Trophoblast cell (in vitro differentiated cells and primary cell): ENCODE measurements at regions not wholly inside any gene's neighbourhood (a gene's known extent, or its start where the extent isn't known, plus 50 kb on each side); places are given as distances from the start of the nearest gene placed in this dataset.
A peak's percentile ranks its signal among the peaks of the same experiment; 100 is the strongest.
"Not testable (repeated sequence)": the region's sequence is repeated elsewhere in the genome, so short reads cannot be mapped to it uniquely, and the experiment has no call there.

Source experiments
- DNase-seq, 2 donors: peaks; one replicate each; pipeline ENCODE4 v3.0.0-alpha.2; 2016
- H2AFZ ChIP-seq: 2 replicates; pipeline ENCODE4 v1.6.1; 2013; ENCODE audit warnings: low read length, moderate library complexity, mild to moderate bottlenecking; ENCODE audit not compliant: insufficient read depth, poor library complexity
- H2AK5ac ChIP-seq: 2 replicates; pipeline ENCODE4 v1.6.1; 2013; ENCODE audit warnings: mild to moderate bottlenecking, low read length
- H2BK120ac ChIP-seq: 2 replicates; pipeline ENCODE4 v1.6.1; 2013; ENCODE audit warnings: low read length, mild to moderate bottlenecking, moderate library complexity; ENCODE audit not compliant: insufficient read depth, poor library complexity
- H2BK12ac ChIP-seq: 2 replicates; pipeline ENCODE4 v1.6.1; 2013; ENCODE audit warnings: mild to moderate bottlenecking, low read length, moderate library complexity
- H2BK5ac ChIP-seq: 2 replicates; pipeline ENCODE4 v1.6.1; 2013; ENCODE audit warnings: low read length, low read depth, moderate library complexity, mild to moderate bottlenecking; ENCODE audit not compliant: poor library complexity
- H3K14ac ChIP-seq: 2 replicates; pipeline ENCODE4 v1.6.1; 2013; ENCODE audit warnings: mild to moderate bottlenecking, low read length
- H3K18ac ChIP-seq: 2 replicates; pipeline ENCODE4 v1.6.1; 2013; ENCODE audit warnings: mild to moderate bottlenecking, low read length
- H3K23ac ChIP-seq: 2 replicates; pipeline ENCODE4 v1.6.1; 2013; ENCODE audit warnings: low read length
- H3K27ac ChIP-seq: 2 replicates; pipeline ENCODE4 v1.5.1; 2013; ENCODE audit warnings: low read depth, mild to moderate bottlenecking, inconsistent platforms, low read length, moderate library complexity
- H3K27me3 ChIP-seq: 2 replicates; pipeline ENCODE4 v1.6.1; 2013; ENCODE audit warnings: inconsistent platforms, mild to moderate bottlenecking, low read length, moderate library complexity; ENCODE audit not compliant: insufficient read depth
- H3K36me3 ChIP-seq, 2 experiments: 1 replicate in 1 of 2; 2 replicates in 1 of 2; pipeline ENCODE4 v1.6.1; 2013; ENCODE audit warnings: low read length in 2 of 2, mild to moderate bottlenecking in 2 of 2, moderate library complexity in 1 of 2; ENCODE audit not compliant: insufficient read depth in 2 of 2, control insufficient read depth in 1 of 2
- H3K4ac ChIP-seq: 2 replicates; pipeline ENCODE4 v1.6.1; 2013; ENCODE audit warnings: low read depth, mild to moderate bottlenecking, low read length, moderate library complexity
- H3K4me1 ChIP-seq, 2 experiments: 1 replicate in 1 of 2; 2 replicates in 1 of 2; pipeline ENCODE4 v1.6.1; 2013; ENCODE audit warnings: low read length in 2 of 2, mild to moderate bottlenecking in 2 of 2, moderate library complexity in 1 of 2; ENCODE audit not compliant: insufficient read depth in 2 of 2, control insufficient read depth in 1 of 2
- H3K4me2 ChIP-seq: 2 replicates; pipeline ENCODE4 v1.6.1; 2013; ENCODE audit warnings: inconsistent platforms, mild to moderate bottlenecking, low read length, moderate library complexity
- H3K4me3 ChIP-seq: 2 replicates; pipeline ENCODE4 v1.5.1; 2013; ENCODE audit warnings: mild to moderate bottlenecking, low read depth, low read length, inconsistent platforms
- H3K79me1 ChIP-seq: one replicate; pipeline ENCODE4 v1.6.1; 2013; ENCODE audit warnings: low read length
- H3K79me2 ChIP-seq: 2 replicates; pipeline ENCODE4 v1.6.1; 2013; ENCODE audit warnings: low read length, mild to moderate bottlenecking; ENCODE audit not compliant: control insufficient read depth, insufficient read depth, poor library complexity
- H3K9ac ChIP-seq: 2 replicates; pipeline ENCODE4 v1.6.1; 2013; ENCODE audit warnings: mild to moderate bottlenecking, low read length
- H3K9me3 ChIP-seq: 2 replicates; pipeline ENCODE4 v1.6.1; 2013; ENCODE audit warnings: low read depth, mild to moderate bottlenecking, control low read depth, inconsistent platforms, low read length; ENCODE audit not compliant: insufficient read depth
- H4K12ac ChIP-seq: 2 replicates; pipeline ENCODE4 v1.6.1; 2013; ENCODE audit warnings: low read depth, mild to moderate bottlenecking, low read length, moderate library complexity
- H4K8ac ChIP-seq: 2 replicates; pipeline ENCODE4 v1.6.1; 2013; ENCODE audit warnings: low read depth, mild to moderate bottlenecking, low read length, moderate library complexity
- H4K91ac ChIP-seq: one replicate; pipeline ENCODE4 v1.6.1; 2013; ENCODE audit warnings: low read depth, mild to moderate bottlenecking, low read length, moderate library complexity
- WGBS: extraction: QIAGEN DNeasy Blood & Tissue Kit; methylation state at CpG from one replicate; pipeline ENCODE4 v1.1.7; 2013; ENCODE audit warnings: missing lambda C conversion rate; ENCODE audit not compliant: insufficient read length, insufficient coverage; ENCODE audit errors: extremely low coverage; 5-methylcytosine and 5-hydroxymethylcytosine counted together

GRCh38 chr10:28906934-28907333 is 229.6 kb downstream of the BAMBI start:
- WGBS: no CpG with 5 or more reads among the region's 3 CpGs
- Histone ChIP-seq H2AFZ (no peak overlapping the region), H3K27ac (no peak overlapping the region), H3K27me3 (no peaks in the 10 kb centered on the region), H2BK5ac (no peak overlapping the region), H3K4me2 (no peak overlapping the region), H3K4me3 (no peak overlapping the region), H4K91ac (no peak overlapping the region), H3K9me3 (no peaks in the 10 kb centered on the region), H3K14ac (no peak overlapping the region), H3K79me2 (no peaks in the 10 kb centered on the region), H3K4me1 (peaks cover 4% of the 10 kb centered on the region in 2 experiments), H3K79me1 (peaks cover 2% of the 10 kb centered on the region), H2AK5ac (no peak overlapping the region), H4K8ac (no peak overlapping the region), H3K36me3 (no peaks in the 10 kb centered on the region), H3K23ac (no peak overlapping the region), H3K4ac (no peak overlapping the region), H2BK120ac (no peak overlapping the region), H2BK12ac (no peak overlapping the region), H3K18ac (no peak overlapping the region), H4K12ac (no peak overlapping the region), H3K9ac (no peak overlapping the region)
- peak in 1 of 2 donors; percentile 51 for DNase-seq

GRCh38 chr10:28909875-28910274 is 232.6 kb downstream of the BAMBI start:
- H2BK12ac ChIP-seq: no peak overlapping the region
- no peak overlapping the region for H3K4me2 ChIP-seq
- H3K27me3 ChIP-seq: no peaks in the 10 kb centered on the region
- peaks cover 2% of the 10 kb centered on the region for H3K79me1 ChIP-seq
- H3K79me2 ChIP-seq: no peaks in the 10 kb centered on the region
- no peak overlapping the region for H2AK5ac ChIP-seq
- H3K4me1 ChIP-seq: peaks cover 4% of the 10 kb centered on the region in 2 experiments
- H4K91ac ChIP-seq: no peak overlapping the region
- no peak overlapping the region for H3K27ac ChIP-seq
- no peak overlapping the region for H3K9ac ChIP-seq
- H3K23ac ChIP-seq: no peak overlapping the region
- no peaks in the 10 kb centered on the region for H3K36me3 ChIP-seq
- H2BK120ac ChIP-seq: no peak overlapping the region
- H3K4me3 ChIP-seq: peak overlapping the region; percentile 23
- no peak overlapping the region for H3K14ac ChIP-seq
- no peak overlapping the region for H2BK5ac ChIP-seq
- H4K12ac ChIP-seq: no peak overlapping the region
- H3K9me3 ChIP-seq: no peaks in the 10 kb centered on the region
- H2AFZ ChIP-seq: no peak overlapping the region
- WGBS: no CpG with 5 or more reads among the region's 5 CpGs
- no peak for DNase-seq
- H3K4ac ChIP-seq: no peak overlapping the region
- H3K18ac ChIP-seq: no peak overlapping the region
- H4K8ac ChIP-seq: no peak overlapping the region

- no peak overlapping the region for H3K23ac ChIP-seq
- H3K9ac ChIP-seq: no peak overlapping the region
- no CpG with 5 or more reads among the region's 3 CpGs for WGBS
- no peaks in the 10 kb centered on the region for H3K27me3 ChIP-seq
- H3K4me2 ChIP-seq: no peak overlapping the region
- H4K12ac ChIP-seq: no peak overlapping the region
- peak in 1 of 2 donors; percentile 66 for DNase-seq
- H3K9me3 ChIP-seq: no peaks in the 10 kb centered on the region
- H4K8ac ChIP-seq: no peak overlapping the region
- H3K79me1 ChIP-seq: peaks cover 2% of the 10 kb centered on the region
- H3K4ac ChIP-seq: no peak overlapping the region
- no peak overlapping the region for H4K91ac ChIP-seq
- H3K4me1 ChIP-seq: peaks cover 2 to 4% of the 10 kb centered on the region in 2 experiments
- H3K79me2 ChIP-seq: no peaks in the 10 kb centered on the region
- no peak overlapping the region for H2BK120ac ChIP-seq
- H3K36me3 ChIP-seq: no peaks in the 10 kb centered on the region
- H3K4me3 ChIP-seq: no peak overlapping the region
- no peak overlapping the region for H2BK12ac ChIP-seq
- no peak overlapping the region for H2AK5ac ChIP-seq
- no peak overlapping the region for H3K27ac ChIP-seq
- H3K18ac ChIP-seq: no peak overlapping the region
- no peak overlapping the region for H2BK5ac ChIP-seq
- H2AFZ ChIP-seq: no peak overlapping the region
- no peak overlapping the region for H3K14ac ChIP-seq
Measured at GRCh38 chr10:28910956-28911355, 233.6 kb downstream of the BAMBI start.

GRCh38 chr10:28911511-28911910 is 234.2 kb downstream of the BAMBI start:
- H2BK5ac ChIP-seq, H3K18ac ChIP-seq, H2BK120ac ChIP-seq, H3K23ac ChIP-seq, H3K9ac ChIP-seq, H4K12ac ChIP-seq, H3K4ac ChIP-seq, H3K4me1 ChIP-seq, H3K14ac ChIP-seq, DNase-seq, H4K8ac ChIP-seq, H3K79me1 ChIP-seq, H3K36me3 ChIP-seq, H3K79me2 ChIP-seq, H3K27ac ChIP-seq, H3K9me3 ChIP-seq, H3K27me3 ChIP-seq, H2BK12ac ChIP-seq, H3K4me2 ChIP-seq, H2AFZ ChIP-seq, H2AK5ac ChIP-seq, H4K91ac ChIP-seq, H3K4me3 ChIP-seq: not testable (repeated sequence)
- WGBS: no CpG with 5 or more reads among the region's 8 CpGs
